GM18873 (cell line): ENCODE measurements at regions not wholly inside any gene's neighbourhood (a gene's known extent, or its start where the extent isn't known, plus 50 kb on each side); places are given as distances from the start of the nearest gene placed in this dataset.

Experiments used
- ATAC-seq: cut with Tn5 transposase; IDR thresholded peaks from one replicate; pipeline ENCODE4 v1.9.1; 2021; ENCODE audit warnings: mild to moderate bottlenecking, moderate library complexity, moderate number of reproducible peaks; ENCODE audit not compliant: unreplicated experiment, low FRiP score

DNA sequence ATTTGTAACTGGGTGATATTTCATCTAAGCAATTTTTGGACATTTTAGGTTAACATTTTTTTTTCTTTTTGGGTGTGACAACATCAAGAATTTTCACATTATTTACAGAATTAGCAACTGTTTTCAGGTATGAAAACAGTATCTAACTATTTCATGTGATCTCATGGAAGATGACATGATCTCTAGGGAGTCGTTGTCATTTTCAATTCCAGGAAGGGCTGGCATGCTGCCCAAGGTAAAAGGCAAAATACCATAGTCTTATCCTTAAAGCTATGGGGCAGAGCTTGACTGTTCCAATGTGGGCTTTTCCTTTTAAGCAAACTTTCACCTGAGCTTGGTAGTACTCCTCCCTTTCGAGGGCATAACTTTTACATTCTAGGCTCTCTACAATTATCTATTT lies 443.7 kb downstream of the DSEL start:
- ATAC-seq: no peak

DNA sequence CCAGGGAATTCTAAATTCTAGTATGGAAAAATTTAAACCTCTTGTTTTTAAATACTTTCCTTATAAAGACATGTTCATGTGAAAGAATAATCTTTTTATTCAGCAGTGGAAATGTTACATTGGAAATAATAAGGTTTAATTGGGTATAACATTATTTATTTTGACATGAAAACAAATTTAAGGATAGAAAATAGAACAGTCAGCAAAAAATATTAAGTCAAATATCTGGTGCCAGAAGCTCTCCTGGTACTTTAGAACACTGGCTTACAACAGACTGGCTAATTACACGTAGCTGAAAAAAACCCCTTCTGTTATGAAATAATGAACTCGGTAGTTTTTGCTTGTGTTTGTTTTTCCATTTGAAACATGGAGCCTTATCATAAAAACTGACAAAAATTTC lies 447.9 kb downstream of the DSEL start:
- no peak for ATAC-seq

DNA sequence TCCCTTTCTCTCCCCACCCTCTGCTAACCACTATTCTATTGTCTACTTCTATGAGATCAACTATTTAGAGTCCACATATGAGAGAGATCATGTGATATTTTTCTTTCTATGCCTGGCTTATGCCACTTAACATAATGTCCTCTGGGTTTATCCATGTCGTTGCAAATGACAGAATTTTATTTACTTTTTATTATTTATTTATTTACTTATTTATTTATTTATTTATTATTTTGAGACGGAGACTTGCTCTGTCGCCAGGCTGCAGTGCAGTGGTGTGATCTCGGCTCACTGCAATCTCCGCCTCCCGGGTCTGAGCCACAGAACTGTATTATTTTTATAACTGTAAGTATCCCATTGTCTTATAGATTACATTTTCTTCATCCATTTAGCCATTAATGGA lies 443.4 kb upstream of the CDH19 start:
- no peak for ATAC-seq

DNA sequence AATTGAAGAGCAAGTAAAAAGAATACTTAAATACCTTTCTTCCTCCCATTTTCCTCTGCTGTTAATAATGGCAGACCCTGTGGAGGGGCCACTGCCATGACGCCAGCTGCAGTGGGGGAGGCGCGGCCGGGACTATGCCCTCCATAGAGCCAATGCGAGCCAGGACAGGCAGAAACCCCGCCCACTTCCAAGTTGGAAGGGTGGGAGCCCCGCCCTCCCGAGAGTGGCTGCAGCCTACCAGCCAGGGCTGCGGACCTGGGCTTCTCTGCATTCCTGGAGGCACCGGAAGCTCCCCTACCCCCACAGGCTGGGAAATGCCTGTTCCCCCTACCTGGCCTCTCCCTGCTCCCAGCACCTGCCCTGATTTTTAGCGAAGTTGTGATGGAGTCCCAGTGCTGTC lies 439.4 kb upstream of the CDH19 start:
- ATAC-seq: no peak

DNA sequence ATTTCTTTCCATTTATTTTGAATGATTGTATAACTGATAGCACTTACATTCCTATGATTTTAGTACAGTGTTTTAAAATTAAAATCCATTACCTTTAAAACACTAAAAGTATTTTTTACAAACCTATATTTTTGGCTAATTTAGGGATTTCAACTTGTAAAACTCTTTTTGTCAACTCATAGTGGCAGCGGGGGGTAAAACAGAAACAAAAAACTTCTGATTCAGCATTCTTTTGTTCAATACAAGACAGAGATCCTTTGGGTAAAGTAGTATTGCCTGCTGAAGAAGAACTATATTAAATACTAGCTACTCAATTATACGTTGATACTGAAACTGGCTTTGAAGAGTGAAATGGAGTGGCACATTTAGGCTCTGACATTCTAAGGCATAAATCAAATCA lies 437.4 kb upstream of the CDH19 start:
- no peak for ATAC-seq

DNA sequence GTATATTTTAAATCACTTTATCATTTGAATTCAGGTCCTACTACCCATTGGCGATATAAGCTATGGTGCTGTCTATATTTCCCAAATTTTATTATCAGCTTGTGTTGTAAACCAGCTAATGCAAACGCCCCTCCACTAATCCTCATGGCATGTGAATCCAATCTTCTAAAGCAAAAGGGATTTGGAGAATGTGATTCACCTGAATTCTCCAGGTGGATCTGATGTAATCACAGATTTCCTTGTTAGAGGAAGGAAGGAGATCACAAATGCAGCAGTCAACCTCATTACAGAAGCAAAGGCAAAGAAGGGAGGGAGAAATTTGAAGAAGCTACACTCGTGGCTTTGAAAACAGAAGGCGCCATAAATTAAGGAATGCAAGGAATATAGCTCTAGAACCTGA lies 431.1 kb upstream of the CDH19 start:
- ATAC-seq: no peak

DNA sequence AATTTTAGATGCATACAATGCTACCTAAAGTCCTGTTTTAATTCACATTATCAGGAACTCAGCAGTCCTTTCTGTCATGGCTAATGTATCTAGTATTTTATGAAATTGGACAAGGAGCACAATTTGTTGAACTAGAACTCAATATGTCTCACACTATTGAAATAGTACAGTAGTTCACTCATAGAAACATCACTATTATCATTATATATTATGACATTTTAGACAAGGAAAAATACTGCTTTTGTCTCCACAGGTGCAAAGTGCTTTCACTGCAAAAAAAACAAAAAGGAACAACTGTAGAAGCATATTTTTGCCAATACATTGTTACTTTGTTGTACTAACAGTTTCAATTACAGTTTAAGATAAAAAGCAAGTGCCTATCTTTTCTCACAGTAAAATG lies 419.2 kb upstream of the CDH19 start:
- no peak for ATAC-seq

DNA sequence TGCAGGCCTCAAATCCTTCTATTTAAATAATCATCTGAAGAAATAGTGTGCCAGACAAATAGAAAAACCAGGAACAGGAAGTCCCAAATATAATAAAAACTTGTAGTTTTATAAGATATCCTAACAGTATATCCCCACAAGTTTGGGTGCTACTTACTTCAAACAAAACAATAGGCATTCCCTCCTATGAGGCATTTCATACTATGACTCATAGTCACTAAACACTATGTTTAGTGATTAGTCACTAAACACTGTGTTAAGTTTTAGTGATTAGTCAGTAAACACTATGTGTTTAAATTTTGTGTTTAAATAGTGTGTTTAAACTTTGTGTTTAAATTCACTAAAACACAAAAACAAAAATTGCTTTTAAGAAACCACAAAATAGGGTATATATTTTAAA lies 407.0 kb upstream of the CDH19 start:
- no peak for ATAC-seq

DNA sequence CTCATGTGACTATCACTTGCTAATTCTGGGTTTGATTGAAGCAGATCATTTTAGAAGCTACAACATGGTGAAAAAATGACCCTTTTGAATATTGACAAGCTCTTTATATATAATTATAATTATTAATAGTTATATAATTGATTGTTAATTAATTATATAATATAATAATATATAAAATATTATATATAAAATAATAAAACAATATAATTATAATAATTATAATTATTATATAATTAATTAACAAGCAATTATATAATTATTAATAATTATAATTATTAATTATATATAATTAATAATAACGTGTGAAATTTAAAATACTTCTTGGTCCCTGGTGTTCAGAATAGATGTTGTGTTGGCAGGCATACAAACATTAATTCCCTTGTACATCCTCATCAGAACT lies 404.1 kb upstream of the CDH19 start:
- ATAC-seq: no peak

DNA sequence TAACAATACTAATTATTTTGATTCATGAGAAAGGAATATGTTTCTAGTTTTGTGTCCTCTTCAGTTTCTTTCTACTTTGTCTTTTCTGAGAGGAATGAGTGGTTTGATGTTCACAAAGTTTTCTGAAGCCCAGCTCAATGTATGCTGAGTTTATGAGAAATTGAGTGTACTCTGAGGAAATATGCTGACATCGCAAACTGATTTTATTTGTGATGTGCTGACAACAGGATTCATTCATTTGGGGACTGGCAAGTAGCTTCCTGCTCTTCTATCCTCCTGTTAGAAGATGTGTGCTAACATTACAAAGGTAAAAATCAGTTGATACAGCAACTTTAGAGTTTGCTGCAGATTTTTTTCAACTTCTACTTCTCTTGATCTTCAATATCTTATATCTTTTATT lies 403.2 kb upstream of the CDH19 start:
- ATAC-seq: no peak

DNA sequence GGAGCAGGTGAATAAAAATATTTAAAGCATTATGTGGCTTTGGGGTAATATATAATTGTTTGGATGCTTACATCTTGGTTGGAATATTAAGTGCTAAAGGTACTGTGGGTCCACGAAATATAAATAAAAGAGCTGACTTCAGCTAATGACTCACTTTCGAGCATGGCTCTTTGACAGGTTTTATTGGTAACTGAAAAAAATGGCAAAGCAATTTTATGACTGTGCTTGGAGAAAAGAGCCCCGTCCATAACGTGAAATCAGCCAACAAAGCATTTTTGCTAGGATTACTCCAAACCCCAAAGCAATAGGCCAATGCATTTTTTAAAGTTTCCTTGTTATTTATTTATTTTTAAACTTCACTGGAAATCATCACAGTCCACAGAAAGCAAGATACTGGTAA lies 397.2 kb upstream of the CDH19 start:
- ATAC-seq: no peak

DNA sequence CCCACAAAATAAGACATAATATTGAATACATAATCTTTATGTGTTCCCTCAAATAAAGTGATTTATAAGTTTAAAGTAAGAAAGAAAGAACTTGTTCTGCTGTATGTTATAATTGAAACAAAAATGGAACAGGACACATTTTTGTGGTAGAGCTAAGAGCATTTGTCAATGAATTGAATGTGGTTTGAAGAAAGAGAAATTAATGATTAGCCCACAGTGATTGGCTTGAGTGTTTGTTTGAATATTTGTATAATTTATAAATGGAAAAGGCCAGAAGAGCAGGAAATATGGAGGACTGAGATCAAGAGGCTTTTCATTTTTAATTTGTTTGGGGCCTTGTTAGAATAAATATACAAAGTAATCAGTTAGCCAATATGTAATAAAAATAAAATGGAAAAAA lies 395.1 kb upstream of the CDH19 start:
- ATAC-seq: no peak

DNA sequence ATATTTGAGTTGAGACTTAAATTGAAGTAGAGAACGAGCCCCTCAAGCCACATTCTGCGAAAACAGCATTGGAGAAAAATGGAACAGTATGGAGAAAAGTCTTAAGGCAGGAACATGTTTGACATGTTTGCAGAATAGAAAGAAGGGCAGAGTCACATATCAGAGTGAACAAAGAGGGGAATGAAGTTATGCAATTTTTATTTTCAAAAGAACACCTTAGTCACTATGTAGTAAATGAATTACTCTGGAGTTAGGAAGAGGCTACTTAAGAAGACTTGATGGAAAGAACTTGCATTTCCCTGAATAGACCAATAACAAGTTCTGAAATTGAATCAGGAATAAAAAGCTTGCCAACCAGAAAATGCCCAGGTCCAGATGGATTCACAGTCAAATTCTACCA lies 391.4 kb upstream of the CDH19 start:
- no peak for ATAC-seq

DNA sequence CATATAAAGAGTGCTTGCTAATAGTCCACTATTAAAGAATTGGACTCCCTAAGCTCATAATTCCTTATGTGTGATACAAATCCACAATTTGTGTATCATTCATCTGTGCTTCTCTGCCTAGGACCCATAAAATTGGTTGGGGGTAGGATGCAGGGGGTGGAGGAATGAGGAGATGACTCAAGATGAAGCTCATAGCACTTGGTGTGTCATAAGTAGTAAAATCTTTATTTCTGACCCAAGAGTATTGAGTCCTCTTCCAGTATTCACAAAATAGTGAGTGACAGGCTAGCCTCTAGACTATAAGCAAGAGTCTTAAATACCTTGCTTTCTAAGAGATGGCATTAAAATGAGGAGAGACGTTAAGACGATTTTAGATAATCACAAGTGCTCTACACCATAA lies 390.9 kb upstream of the CDH19 start:
- no peak for ATAC-seq

DNA sequence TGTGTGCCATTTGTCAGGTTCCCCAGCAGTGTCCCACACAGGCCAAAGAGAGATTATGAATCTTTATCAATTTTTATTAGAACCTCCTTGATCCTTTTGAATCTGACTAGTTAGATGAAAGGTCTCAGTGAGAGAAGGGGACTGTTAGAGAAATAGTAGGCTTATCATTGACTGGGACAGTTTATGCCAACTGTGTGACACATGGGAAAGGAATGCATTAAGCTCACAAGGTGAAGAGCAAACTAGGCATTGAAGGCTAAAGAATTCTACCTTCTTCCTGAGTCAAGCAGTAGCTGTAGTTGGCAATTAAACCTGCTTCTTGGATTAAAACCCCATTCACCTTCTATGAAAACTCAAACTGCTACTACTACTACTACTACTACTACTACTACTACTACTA lies 389.6 kb upstream of the CDH19 start:
- ATAC-seq: no peak

DNA sequence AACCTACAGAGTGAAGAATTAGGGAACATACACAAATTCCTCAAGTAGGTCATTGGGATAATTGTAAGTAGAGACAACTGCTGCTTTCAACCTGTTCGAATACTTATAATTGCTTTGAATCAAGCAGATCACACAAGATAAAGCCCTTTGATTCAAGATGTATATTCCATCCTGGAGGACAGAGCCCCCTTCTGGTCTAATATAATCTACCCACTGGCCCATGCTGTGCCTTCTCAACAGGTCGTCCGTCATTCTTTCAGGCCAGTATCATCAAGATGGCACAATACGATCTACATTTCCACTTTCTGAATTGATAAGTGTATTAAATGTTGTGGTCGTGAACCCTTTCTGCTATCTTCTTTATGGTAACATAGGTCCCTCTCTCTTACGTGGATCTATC lies 387.0 kb upstream of the CDH19 start:
- no peak for ATAC-seq

DNA sequence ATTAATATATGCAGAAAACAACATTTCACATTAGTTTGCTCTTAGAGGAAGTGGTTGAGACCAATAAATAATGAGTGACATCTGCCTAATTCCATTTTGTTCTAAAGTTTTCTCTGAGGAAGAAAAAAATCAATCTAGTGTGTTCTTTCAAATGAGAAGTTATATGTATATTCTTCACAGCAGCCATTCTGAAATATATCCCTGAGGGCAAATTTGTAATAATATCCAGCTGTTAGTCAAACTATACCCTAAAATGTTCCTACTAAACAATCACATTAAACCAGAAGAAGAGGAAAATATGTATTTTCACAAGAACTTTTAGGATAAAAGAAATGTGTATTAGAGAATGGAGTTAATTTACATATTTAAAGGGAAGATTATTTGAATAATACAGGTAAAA lies 375.1 kb upstream of the CDH19 start:
- no peak for ATAC-seq

DNA sequence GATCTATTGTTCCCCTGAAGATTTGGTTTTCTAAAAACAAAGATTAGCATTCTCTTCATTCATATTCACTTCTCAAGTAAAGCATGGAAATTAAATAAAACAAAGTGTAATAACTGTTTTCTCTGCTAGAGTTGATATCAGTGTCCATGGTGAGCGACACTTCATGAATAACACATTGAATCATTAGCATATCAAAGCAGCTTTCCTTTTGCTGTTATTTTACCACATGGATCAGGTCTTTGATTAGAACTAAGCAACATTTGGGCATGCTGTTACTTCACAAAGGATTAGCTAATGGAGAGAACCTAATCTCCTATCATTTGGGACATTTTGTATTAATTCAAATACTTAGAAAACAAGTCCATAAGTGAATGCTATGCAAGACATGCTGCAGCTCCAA lies 368.8 kb upstream of the CDH19 start:
- ATAC-seq: no peak

DNA sequence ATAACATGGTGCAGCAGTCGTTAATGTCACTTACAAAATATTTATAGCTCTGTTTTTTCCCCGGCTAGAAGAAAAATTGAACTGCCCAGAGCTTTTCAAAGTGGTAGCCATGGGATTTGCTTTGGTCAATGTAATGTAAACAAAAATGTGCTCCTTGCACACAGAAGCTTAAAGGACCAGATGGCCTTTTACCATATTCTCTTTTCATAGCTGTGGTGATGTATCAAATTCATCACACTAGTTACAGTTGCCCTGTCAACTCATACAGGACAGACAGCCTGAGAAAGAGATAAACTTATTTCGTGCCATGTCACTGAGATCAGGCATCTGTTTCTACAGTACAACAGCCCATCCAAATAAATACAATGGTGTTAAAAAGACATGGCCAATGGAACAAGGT lies 368.1 kb upstream of the CDH19 start:
- no peak for ATAC-seq

DNA sequence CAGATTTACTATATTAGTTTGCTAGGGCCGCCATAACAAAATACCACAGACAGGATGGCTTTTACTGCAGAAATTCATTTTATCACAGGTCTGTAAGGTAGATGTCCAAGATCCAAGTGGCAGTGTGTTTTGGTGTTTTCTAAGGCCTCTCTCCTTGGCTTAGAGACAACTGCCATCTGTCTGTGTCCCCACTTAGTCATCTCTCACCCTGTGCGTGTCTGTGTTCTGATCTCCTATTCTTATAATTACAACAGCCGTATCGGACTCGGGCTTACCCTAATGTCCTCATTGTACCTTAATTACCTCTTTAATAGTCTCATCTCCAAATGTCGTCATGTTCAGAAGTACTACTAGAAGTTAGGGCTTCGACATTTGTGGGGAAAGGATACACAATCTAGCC lies 362.3 kb upstream of the CDH19 start:
- no peak for ATAC-seq

DNA sequence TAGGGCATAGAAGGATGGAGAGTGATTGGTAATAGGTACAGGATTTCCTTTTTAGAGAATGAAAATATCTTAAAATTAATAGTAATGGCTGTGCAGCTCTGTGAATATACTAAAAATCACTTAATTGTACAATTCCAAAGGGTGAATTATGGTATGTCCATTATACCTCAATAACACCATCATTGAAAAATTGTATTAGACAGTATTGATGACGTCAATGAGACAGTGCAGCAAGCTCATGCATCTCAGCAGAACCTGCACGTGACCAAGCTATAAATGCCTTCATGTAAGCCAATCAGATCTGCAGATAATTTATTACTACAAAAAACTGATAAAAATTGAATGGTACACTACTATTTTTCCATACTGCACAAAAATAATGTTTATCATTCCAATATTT lies 354.4 kb upstream of the CDH19 start:
- ATAC-seq: no peak

DNA sequence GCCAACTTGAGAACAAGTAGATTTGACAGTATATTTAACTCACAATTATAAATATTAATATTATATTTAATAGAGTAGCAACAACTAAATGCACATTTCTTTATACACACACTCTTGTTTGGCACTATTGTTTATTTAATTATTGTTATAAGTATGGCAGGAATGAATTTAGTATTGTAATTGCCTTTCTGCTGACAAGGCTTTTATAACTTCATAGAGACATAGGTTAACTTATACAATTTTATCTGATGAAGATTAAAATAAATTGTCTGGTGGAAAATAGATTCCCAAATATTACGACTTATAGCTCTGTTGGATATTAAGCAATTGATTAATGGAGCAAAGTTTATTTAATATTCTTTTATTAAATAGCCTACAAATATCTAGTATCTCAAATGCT lies 347.9 kb upstream of the CDH19 start:
- ATAC-seq: no peak

DNA sequence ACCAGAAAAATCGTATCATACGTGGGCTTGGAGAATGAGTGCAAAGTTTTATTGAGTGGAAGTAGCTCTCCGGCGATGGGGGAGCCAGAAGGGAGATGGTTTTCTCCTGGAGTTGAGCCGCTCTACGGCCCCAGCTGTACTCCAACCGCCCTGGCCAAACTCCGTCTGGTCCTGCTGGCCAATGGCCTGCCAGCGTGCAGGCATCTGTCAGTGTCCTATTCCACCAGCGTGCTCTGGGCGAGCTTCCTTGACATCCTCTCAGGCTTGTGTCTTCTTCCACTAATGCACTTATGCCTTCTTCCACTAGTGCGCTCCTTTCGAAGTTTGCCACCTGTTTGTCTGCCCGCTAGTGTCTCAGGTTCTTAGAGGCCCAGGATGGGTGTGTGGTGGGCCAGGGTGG lies 345.5 kb upstream of the CDH19 start:
- ATAC-seq: no peak

DNA sequence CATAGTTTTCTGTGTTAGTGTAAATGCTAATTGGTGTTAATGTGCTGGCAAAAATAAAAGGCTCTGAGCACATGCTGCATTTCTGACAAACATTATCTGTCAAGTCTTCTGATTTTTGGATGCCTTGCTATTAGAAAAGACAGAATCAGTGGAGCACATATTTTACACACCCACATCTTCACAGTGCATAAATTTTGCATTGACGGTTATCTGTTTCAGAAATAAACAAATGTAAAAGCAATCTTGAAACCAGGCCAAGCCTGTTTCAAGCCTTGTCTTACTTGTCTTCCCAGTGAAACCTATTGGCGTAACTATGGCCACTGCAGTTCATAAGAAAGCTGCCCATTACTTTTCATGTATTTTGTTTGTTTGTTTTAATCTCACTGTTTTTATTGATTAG lies 333.7 kb upstream of the CDH19 start:
- no peak for ATAC-seq
